HG03565 (cell line): ENCODE measurements at regions not wholly inside any gene's neighbourhood (a gene's known extent, or its start where the extent isn't known, plus 50 kb on each side); places are given as distances from the start of the nearest gene placed in this dataset.
"Not testable (repeated sequence)": the region's sequence is repeated elsewhere in the genome, so short reads cannot be mapped to it uniquely, and the experiment has no call there.

Experiments
- ATAC-seq: cut with Tn5 transposase; IDR thresholded peaks from one replicate; pipeline ENCODE4 v1.9.1; 2021; ENCODE audit warnings: mild to moderate bottlenecking, moderate library complexity; ENCODE audit not compliant: unreplicated experiment

DNA sequence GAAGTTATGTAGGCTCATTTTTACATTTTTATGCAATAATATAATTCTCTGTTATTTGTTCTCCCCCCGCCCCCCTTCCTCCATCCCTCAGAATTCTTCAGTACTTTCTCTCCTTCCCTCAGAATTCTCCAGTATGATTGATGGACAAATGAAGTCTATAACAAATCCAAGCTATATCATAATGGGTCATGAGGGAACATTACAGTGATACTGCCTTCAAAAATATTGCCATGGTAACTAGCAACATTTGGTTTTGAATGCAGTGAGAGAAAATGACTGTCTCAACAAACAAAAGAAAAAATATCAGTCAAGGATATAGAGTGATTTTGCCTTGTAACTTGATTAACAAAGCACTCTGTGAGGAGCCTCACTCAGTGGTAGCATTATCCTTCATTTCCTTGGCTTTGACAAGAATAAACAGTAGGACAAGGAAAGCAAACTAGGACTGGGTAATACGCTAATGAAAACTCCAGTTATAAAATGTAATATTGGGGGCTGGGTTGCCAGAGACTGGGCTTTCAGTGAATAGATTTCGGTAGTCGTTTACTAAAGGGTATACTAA is 392.9 kb upstream of the CRIM1 start:
- no peak for ATAC-seq

DNA sequence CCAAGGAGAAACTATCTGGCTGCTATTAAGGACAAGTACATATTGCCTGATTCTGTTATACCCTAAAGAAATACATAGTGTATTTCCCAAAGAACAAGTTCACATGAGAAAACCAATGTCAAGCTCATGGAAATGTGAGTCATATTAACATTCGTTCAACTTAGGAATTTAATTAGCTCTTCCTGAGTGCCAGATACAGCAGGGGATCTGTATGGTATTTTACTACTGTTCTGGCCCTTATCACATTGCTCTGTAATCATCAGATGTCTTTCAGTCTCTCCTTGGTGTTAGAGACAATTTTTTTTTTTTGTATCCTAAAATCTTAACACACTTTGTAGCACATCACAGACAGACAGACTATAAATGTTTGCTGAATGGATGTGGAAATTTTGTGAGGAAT is 395.0 kb upstream of the CRIM1 start:
- no peak for ATAC-seq

GRCh38 chr2:35957053-35957452 is 398.5 kb upstream of the CRIM1 start:
- not testable (repeated sequence) for ATAC-seq

- no peak for ATAC-seq
Measured at GRCh38 chr2:35946478-35946877, 409.1 kb upstream of the CRIM1 start.

- ATAC-seq: no peak
Measured at GRCh38 chr2:35938838-35939237, 416.7 kb upstream of the CRIM1 start.

GRCh38 chr2:35933031-35933430 is 422.5 kb upstream of the CRIM1 start:
- ATAC-seq: no peak

DNA sequence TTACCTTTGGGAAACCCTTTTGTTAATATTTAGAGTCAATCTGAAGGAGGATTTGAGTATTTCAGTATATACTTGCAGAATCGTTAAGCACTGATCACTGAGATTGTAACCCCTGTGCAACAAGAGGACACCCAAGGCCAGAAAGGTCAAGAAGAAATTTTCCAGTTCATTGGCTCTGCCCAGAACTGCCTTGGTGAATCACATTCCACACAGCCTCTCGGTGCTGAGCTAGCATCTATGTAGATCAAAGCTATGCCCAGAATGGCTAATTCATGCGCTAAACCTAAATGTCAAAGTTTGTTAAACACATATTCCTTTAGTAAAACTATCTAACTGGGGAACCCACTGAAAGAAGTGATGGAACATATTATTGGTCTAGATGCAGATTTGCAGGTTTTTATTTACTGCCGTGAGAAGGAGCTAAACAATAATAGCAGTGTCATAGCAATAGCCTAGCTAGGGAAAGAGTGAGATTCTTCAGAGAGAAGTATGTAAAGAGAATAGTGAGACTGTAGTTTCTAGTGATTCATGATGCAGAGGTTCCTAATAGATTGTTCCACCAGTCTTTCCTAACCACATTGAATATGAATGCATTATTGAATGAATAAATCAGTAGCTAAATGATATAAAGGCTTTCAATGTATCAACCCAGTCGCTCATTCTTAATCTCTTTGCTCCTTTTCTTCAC is 423.2 kb upstream of the CRIM1 start:
- no peak for ATAC-seq

DNA sequence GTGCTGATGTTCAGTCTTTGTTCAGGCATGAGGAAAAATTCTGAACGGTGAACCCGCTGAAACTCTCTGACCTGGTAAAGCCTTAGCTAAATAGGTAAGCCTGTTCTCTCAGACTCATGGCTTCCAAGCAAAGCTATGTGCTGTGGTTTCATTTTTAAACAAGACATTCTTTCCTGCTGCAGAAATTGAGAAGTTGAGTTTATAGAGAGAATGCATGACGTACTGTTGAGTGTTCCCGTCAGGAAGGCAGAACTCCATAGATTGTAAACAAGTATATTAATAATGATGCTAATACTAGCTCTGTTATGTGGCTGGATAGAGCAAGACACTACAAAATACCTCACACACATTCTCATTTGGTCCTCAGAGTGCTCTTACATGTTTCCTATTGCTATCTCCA is 424.0 kb upstream of the CRIM1 start:
- no peak for ATAC-seq

- no peak for ATAC-seq
Measured at GRCh38 chr2:35931115-35931514, 424.5 kb upstream of the CRIM1 start.

GRCh38 chr2:35929551-35929950 is 426.0 kb upstream of the CRIM1 start:
- no peak for ATAC-seq

DNA sequence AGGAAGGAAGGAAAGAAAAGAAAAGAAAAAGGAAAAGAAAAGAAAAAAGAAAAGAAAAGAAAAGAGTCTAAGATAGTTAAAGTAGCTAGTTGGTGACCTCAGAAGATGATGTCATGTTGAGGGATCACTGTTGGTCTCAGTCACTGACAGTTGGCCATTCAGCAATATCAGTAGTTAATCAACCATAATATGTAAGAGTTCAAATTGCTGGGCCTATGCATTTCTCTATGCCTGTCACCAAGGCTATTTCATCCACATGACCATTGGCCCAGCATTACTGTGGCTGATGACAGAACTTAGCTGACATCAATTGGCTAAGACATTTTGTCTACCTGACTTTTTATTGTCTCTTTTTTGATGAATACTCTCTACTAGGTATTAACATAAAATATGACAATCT is 435.5 kb upstream of the CRIM1 start:
- ATAC-seq: no peak

DNA sequence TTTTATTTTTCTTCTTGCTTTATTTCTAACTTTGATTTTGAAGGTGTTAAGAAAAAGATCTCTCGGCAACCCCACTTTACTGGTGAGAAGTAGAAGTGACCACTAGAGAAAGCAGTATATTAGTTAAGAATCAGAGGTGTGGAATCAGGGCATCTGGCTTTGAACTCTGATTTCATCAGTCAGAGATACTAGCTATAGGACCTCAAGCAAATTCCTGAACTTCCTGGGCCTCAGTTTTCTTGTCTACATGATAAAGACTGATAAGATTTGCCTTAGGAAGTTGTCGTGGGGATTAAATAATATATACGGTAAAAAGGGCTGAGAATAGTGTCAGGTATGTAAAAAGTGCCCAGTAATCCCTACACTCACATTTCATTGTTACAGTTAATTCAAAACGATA is 440.3 kb upstream of the CRIM1 start:
- ATAC-seq: no peak

DNA sequence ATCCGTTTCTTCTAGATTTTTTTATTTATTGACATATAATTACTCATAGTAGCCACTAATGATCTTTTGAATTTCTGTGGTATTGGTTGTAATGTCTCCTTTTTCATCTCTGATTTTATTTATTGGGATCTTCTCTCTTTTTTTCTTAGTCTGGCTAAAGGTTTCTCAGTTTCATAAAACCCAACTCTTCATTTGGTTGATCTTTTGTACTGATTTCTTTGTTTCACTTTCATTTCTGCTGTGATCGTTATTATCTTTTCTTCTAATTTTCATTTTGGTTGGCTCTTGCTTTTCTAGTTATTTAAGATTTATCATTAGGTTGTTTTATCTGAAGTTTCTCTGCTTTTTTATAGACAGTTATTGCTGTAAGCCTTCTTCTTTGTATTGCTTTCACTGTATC is 463.6 kb upstream of the CRIM1 start:
- ATAC-seq: no peak

DNA sequence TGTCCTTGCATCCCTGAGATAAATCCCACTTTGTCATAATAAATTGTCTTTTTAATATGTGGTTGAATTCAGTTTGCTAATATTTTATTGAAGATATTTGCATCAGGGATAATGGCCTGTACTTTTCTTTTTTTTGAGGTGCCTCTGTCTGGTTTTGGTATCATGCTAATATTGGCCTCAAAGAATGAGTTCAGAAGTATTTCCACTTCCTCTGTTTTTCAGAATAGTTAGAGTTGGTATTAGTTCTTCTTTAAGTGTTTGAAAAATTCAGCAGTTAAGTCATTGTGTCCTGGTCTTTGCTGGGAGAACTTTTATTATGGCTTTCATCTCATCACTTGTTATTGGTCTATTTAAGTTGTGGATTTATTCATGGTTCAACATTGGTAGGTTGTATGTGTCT is 464.1 kb upstream of the CRIM1 start:
- no peak for ATAC-seq

DNA sequence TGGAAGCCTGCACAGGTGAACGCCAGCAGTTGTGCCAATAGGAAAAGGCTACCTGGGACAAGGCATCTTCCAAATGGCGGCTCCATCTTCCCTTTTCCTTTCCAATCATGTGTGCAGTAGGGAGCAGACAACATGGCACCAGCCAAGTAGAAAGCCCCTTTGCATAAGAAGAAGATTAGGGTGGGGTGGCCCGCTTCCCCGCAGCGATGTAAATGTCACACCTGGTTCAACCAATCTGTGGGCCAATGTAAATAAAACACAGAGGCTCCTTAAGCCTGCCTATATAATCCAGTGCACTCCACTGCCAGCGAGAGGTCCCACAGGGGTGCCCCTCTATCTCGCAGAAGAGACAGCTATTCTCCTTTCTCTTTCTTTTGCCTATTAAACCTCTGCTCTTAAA is 468.4 kb upstream of the CRIM1 start:
- ATAC-seq: no peak

DNA sequence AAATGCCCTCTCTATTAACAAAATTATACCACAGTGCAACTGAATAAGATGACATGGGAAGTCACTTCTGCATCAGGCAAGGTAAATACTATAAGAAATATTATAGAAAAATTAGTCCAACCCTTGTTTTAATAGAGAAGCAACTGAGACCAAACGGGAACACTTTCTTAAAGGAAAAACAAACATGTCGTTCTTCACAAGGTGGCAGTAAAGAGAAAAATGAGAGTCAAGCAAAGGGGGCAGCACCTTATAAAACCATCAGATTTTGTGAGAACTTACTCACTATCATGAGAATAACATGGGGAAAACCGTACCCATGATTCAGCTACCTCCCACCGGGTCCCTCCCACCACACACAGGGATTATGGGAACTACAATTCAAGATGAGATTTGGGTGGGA is 481.7 kb upstream of the CRIM1 start:
- no peak for ATAC-seq

GRCh38 chr2:35871672-35872071 is 483.9 kb upstream of the CRIM1 start:
- no peak for ATAC-seq

DNA sequence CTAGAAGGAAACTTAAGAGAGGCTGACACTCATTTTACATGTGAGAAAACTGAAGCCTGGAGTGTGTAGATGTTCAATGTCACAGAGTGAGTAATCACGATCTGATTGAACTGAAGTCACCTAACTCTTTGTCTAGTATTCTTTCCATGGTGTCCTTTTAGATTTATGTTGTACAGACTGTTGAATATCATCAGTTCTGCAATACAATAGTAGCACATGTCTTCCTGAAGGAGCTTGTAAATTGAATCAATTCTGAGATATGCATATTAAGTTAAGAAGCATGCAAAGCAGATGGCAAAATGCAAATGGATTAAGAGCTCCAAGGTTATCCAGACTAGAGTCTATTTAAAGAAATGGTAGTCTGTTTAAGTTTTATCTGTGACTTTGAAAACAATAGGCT is 484.9 kb upstream of the CRIM1 start:
- no peak for ATAC-seq

DNA sequence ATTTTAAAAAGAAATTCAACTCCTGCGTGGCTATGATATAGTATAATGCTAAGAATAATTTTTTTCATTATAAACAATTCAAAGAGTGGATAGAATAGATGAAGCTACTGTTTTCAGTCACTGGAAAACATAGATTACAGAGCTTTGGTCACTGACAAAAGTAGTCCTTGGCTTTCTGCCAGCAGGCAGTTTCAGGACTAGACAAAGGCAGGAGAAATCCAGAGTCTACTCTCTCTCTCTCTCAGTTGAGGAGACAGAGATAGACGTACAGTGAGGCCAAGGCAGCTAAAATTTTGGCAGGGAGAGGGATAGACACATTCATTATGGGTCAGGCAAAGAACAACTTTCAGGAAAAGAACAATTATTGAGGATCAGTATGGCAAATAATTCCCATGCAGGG is 491.4 kb upstream of the CRIM1 start:
- ATAC-seq: no peak

DNA sequence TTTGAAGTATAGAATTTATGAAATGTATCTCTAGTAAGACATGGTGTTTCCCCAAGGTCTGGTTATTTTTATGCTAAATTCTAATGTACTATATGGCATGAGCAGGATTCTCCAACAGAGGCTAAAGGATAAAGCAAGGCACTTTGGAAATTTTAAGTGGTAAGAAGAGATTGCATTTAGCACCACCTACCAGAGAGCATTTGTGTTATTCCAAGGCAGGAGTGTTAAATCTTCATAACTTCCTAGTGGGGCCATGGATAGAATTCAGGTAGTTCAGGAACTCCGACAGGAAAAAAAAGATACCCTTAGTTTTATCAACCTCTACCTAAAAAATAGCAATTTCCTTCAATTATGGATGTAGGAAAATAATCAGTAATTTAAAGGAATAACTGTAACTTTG is 497.4 kb upstream of the CRIM1 start:
- ATAC-seq: no peak

DNA sequence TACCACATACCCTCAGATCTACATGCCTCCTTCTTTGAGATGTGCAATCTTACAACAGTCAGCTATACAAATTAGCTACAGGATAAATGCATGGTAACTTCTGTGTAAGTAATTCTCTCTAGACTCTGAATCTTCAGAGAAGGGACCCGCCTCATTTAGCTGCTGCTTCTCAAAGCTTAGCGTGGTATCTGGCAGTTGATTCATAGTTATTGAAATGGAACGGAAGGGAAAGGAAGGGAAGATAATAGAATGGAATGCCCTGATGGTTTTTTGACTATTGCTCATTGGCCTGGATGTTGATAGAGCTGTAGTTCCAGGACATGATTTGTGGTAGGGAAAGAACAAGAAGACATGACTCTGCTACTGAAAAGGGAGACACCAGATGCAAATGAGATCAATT is 498.1 kb upstream of the CRIM1 start:
- no peak for ATAC-seq

- ATAC-seq: no peak
Measured at GRCh38 chr2:35831385-35831784, 524.2 kb upstream of the CRIM1 start.

DNA sequence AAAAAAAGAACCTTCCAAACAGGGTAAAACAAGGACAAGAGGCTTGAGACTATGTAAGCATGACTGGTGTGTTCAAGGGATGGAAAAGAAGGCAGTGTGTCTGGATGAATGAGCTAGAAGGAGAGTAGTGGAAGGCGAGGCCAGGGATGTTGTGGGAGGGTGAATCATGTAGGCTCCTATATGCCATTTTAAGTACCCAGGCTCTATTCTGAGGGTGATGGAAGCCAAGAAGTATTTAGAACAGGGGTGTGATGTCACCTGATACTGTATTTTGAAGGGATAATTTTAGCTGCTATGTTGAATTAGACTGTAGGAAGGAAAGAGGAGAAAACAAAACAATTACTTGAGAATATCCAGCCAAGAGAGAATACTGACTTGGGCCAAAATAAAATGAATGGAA is 524.7 kb upstream of the CRIM1 start:
- ATAC-seq: no peak
